CD8-positive, alpha-beta memory T cell (primary cell): ENCODE measurements at regions not wholly inside any gene's neighbourhood (a gene's known extent, or its start where the extent isn't known, plus 50 kb on each side); places are given as distances from the start of the nearest gene placed in this dataset.

ENCODE experiments used
- CTCF ChIA-PET: fragments of 350-600 bp; sonication (Branson Sonifier 250); formaldehyde crosslinking; loops from one replicate; lab custom pipeline; 2021; ENCODE audit warnings: antibody characterized with exemption; lab: Charles Lee
- POLR2A ChIA-PET: fragments of 350-600 bp; sonication (Branson Sonifier 250); formaldehyde crosslinking; loops from one replicate; lab custom pipeline; 2021; ENCODE audit warnings: antibody characterized with exemption; lab: Charles Lee
- DNase-seq, 5 donors: peaks; one replicate each; pipeline versions ENCODE4 v3.0.0 to v3.0.0-alpha.2; 2020 to 2022; ENCODE audit warnings: mixed read lengths in 1 of 5
- H3K27ac ChIP-seq: one replicate; pipeline ENCODE4 v1.7.0; 2013; ENCODE audit warnings: low read depth, mild to moderate bottlenecking, low read length, moderate library complexity
- H3K27me3 ChIP-seq: 2 replicates; pipeline ENCODE4 v1.7.0; 2013; ENCODE audit warnings: low read length, mild to moderate bottlenecking; ENCODE audit not compliant: insufficient read depth, poor library complexity, severe bottlenecking
- H3K36me3 ChIP-seq: 2 replicates; pipeline ENCODE4 v1.7.0; 2013; ENCODE audit warnings: mild to moderate bottlenecking, low read length, moderate library complexity; ENCODE audit not compliant: insufficient read depth
- H3K4me1 ChIP-seq: 2 replicates; pipeline ENCODE4 v1.7.0; 2013; ENCODE audit warnings: mild to moderate bottlenecking, low read length, moderate library complexity; ENCODE audit not compliant: insufficient read depth
- H3K4me3 ChIP-seq: 2 replicates; pipeline ENCODE4 v1.7.0; 2013; ENCODE audit warnings: mild to moderate bottlenecking, low read length
- H3K9me3 ChIP-seq: 2 replicates; pipeline ENCODE4 v1.7.0; 2013; ENCODE audit warnings: mild to moderate bottlenecking, low read length
- H3K27ac Mint-ChIP-seq, 8 donors: one replicate each; pipeline ENCODE4 v1.8.0; 2020 to 2021; ENCODE audit warnings: mixed read lengths in 8 of 8, mild to moderate bottlenecking in 6 of 8, inconsistent platforms in 3 of 8, moderate library complexity in 3 of 8
- H3K27me3 Mint-ChIP-seq, 2 donors: one replicate each; pipeline ENCODE4 v1.8.0; 2020 to 2021; ENCODE audit warnings: mixed read lengths in 2 of 2, mild to moderate bottlenecking in 1 of 2, moderate library complexity in 1 of 2
- H3K36me3 Mint-ChIP-seq, 3 donors: one replicate each; pipeline ENCODE4 v1.8.0; 2020 to 2021; ENCODE audit warnings: mixed read lengths in 3 of 3, inconsistent platforms in 1 of 3, mild to moderate bottlenecking in 1 of 3
- H3K4me1 Mint-ChIP-seq, 3 donors: one replicate each; pipeline ENCODE4 v1.8.0; 2020 to 2021; ENCODE audit warnings: mixed read lengths in 3 of 3, inconsistent platforms in 1 of 3, mild to moderate bottlenecking in 1 of 3
- H3K4me3 Mint-ChIP-seq, 7 donors: one replicate each; pipeline ENCODE4 v1.8.0; 2020 to 2021; ENCODE audit warnings: mixed read lengths in 7 of 7, mild to moderate bottlenecking in 6 of 7, moderate library complexity in 4 of 7, inconsistent platforms in 2 of 7
- H3K9me3 Mint-ChIP-seq, 5 donors: one replicate each; pipeline ENCODE4 v1.8.0; 2020 to 2022; ENCODE audit warnings: mixed read lengths in 5 of 5, mild to moderate bottlenecking in 3 of 5, moderate library complexity in 2 of 5, inconsistent platforms in 1 of 5

DNA sequence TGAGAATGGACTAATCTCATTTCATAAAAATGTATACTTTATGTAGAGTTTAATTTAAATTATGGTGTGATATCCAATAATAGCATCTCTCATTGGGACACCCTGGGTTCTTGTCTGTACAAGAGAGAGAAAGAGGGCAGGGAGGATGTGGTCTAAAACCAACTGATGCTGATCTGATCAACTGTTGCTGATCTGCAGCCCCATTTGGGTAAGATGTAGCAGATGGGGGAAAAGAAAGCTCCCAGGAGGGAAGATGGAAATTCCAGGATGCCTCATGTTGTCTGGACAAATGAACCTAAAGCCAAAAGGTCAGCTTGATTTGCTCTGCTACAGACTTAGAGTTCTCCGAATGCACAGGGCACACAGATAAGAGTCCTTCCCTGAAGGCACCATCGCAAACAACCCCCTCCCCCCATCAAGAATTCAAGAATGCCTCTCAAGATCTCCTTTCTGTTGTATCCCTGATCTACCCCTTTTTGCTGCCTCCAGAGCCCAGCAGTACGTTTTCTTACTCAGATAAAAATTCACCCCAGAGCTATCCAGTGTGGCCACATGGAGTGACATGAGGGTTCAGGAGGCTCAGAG lies 171.4 kb upstream of the INHBA start:
- ChIA-PET CTCF (no interaction called here), POLR2A (no interaction called here)
- peaks cover 2% of the 10 kb centered on the region for H3K27me3 ChIP-seq
- H3K4me3 Mint-ChIP-seq = no peak overlapping the region
- H3K36me3 Mint-ChIP-seq = no peaks in the 10 kb centered on the region
- no peaks in the 10 kb centered on the region for H3K4me1 ChIP-seq
- no peak overlapping the region for H3K27ac ChIP-seq
- DNase-seq = no peak
- no peaks in the 10 kb centered on the region for H3K9me3 ChIP-seq
- peak overlapping the region in 1 of 8 donors; percentile 34 for H3K27ac Mint-ChIP-seq
- peaks cover 4 to 12% of the 10 kb centered on the region in 2 donors for H3K27me3 Mint-ChIP-seq
- H3K4me3 ChIP-seq = no peak overlapping the region
- H3K36me3 ChIP-seq = no peaks in the 10 kb centered on the region
- H3K9me3 Mint-ChIP-seq = peaks cover 0 to 2% (median 0%) of the 10 kb centered on the region in 5 donors
- peaks cover 0 to 6% (median under 1%) of the 10 kb centered on the region in 3 donors for H3K4me1 Mint-ChIP-seq

DNA sequence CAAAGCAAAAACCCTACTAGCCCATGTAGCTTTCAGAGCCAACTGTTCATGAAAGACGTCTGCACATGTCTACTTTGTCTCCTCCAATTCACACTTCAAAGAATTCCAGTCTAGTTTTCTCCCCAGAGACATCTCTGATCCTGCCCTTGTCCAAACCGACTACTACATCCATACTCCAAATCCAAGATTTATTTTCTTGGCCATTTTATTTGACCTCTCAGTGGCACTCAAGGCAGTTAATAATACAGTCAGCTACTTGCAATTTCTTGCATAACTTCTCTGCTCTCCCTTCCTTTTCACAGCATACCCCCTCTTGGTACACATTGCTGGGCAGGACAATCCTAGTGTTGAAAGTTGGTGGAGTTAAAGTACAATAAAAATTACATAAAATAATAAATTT lies 170.9 kb upstream of the INHBA start:
- no peak overlapping the region for H3K27ac Mint-ChIP-seq

GRCh38 chr7:41872966-41873365 lies 170.1 kb upstream of the INHBA start:
- DNase-seq = no peak
- CTCF ChIA-PET = no interaction called here
- Histone ChIP-seq H3K4me3 (no peak overlapping the region), H3K36me3 (no peaks in the 10 kb centered on the region), H3K4me1 (no peaks in the 10 kb centered on the region), H3K9me3 (no peaks in the 10 kb centered on the region), H3K27me3 (peaks cover 4% of the 10 kb centered on the region), H3K27ac (no peak overlapping the region)
- Mint-ChIP-seq H3K9me3 (peaks cover 0 to 2% (median 0%) of the 10 kb centered on the region in 5 donors), H3K27me3 (peaks cover 4 to 14% of the 10 kb centered on the region in 2 donors), H3K4me3 (no peak overlapping the region), H3K4me1 (peaks cover 0 to 6% (median 0%) of the 10 kb centered on the region in 3 donors), H3K27ac (no peak overlapping the region), H3K36me3 (no peaks in the 10 kb centered on the region)
- POLR2A ChIA-PET = no interaction called here

More for the DNA sequence above, 170.9 kb upstream of the INHBA start:
- Mint-ChIP-seq H3K9me3 (peaks cover 0 to 2% (median 0%) of the 10 kb centered on the region in 5 donors), H3K4me1 (peaks cover 0 to 6% (median 0%) of the 10 kb centered on the region in 3 donors), H3K27me3 (peaks cover 4 to 12% of the 10 kb centered on the region in 2 donors), H3K36me3 (no peaks in the 10 kb centered on the region), H3K4me3 (no peak overlapping the region)
- Histone ChIP-seq H3K9me3 (no peaks in the 10 kb centered on the region), H3K4me1 (no peaks in the 10 kb centered on the region), H3K27me3 (peaks cover 4% of the 10 kb centered on the region), H3K27ac (no peak overlapping the region), H3K36me3 (no peaks in the 10 kb centered on the region), H3K4me3 (no peak overlapping the region)
- DNase-seq = no peak
- CTCF ChIA-PET = no interaction called here
- POLR2A ChIA-PET = no interaction called here

- Mint-ChIP-seq H3K27ac (no peak overlapping the region), H3K36me3 (no peaks in the 10 kb centered on the region), H3K9me3 (peaks cover 0 to 3% (median 0%) of the 10 kb centered on the region in 5 donors), H3K4me1 (peaks cover 0 to 6% (median 0%) of the 10 kb centered on the region in 3 donors), H3K4me3 (no peak overlapping the region), H3K27me3 (peaks cover 3 to 17% of the 10 kb centered on the region in 2 donors)
- Histone ChIP-seq H3K9me3 (no peaks in the 10 kb centered on the region), H3K36me3 (no peaks in the 10 kb centered on the region), H3K4me3 (no peak overlapping the region), H3K4me1 (no peaks in the 10 kb centered on the region), H3K27me3 (peaks cover 4% of the 10 kb centered on the region), H3K27ac (no peak overlapping the region)
- POLR2A ChIA-PET = no interaction called here
- CTCF ChIA-PET = no interaction called here
- no peak for DNase-seq
Measured at GRCh38 chr7:41870461-41871138, 167.7 kb upstream of the INHBA start.

- H3K27me3 ChIP-seq = peaks cover 4% of the 10 kb centered on the region
- H3K27ac ChIP-seq = no peak overlapping the region
- Mint-ChIP-seq H3K27ac (no peak overlapping the region), H3K4me1 (peaks cover 0 to 6% (median 0%) of the 10 kb centered on the region in 3 donors), H3K27me3 (peaks cover 6 to 12% of the 10 kb centered on the region in 2 donors), H3K36me3 (no peaks in the 10 kb centered on the region), H3K9me3 (peaks cover 0 to 8% (median 0%) of the 10 kb centered on the region in 5 donors), H3K4me3 (no peak overlapping the region)
- H3K9me3 ChIP-seq = no peaks in the 10 kb centered on the region
- no peaks in the 10 kb centered on the region for H3K36me3 ChIP-seq
- H3K4me1 ChIP-seq = no peaks in the 10 kb centered on the region
- ChIA-PET POLR2A (no interaction called here), CTCF (no interaction called here)
- H3K4me3 ChIP-seq = no peak overlapping the region
- no peak for DNase-seq
Measured at GRCh38 chr7:41869997-41870396, 167.1 kb upstream of the INHBA start.

- H3K36me3 Mint-ChIP-seq = no peaks in the 10 kb centered on the region
- ChIA-PET CTCF (no interaction called here), POLR2A (no interaction called here)
- peaks cover 0 to 5% (median 0%) of the 10 kb centered on the region in 3 donors for H3K4me1 Mint-ChIP-seq
- no peak for DNase-seq
- H3K27me3 ChIP-seq = peaks cover 4% of the 10 kb centered on the region
- H3K27ac ChIP-seq = no peak overlapping the region
- H3K4me3 ChIP-seq = no peak overlapping the region
- no peaks in the 10 kb centered on the region for H3K4me1 ChIP-seq
- H3K36me3 ChIP-seq = no peaks in the 10 kb centered on the region
- no peak overlapping the region for H3K27ac Mint-ChIP-seq
- H3K9me3 Mint-ChIP-seq = peaks cover 0 to 9% (median 0%) of the 10 kb centered on the region in 5 donors
- no peak overlapping the region for H3K4me3 Mint-ChIP-seq
- H3K9me3 ChIP-seq = no peaks in the 10 kb centered on the region
- H3K27me3 Mint-ChIP-seq = peaks cover 7 to 12% of the 10 kb centered on the region in 2 donors
Measured at GRCh38 chr7:41869596-41869995, 166.7 kb upstream of the INHBA start.

DNA sequence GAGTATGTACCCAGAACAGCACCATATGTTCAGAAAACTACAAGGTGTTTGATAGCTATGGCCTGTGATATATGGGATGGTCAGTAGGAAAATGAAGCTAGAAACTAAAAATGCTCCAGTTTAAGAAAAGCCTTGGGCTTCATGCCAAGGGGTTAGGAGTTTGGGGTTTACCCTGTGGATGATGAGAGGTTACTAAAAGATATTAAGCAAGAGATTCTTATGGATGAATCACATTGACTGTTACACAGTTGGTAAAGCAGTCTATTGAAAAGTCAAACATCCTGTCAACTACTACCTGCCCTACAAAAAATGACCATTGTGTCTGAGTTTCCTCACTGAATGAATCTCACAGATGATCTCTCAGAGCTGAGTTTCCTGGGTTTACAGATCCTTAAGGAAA lies 166.2 kb upstream of the INHBA start:
- CTCF ChIA-PET = no interaction called here
- H3K36me3 Mint-ChIP-seq = no peaks in the 10 kb centered on the region
- POLR2A ChIA-PET = no interaction called here
- no peak overlapping the region for H3K4me3 Mint-ChIP-seq
- no peaks in the 10 kb centered on the region for H3K4me1 Mint-ChIP-seq
- no peaks in the 10 kb centered on the region for H3K9me3 ChIP-seq
- H3K36me3 ChIP-seq = no peaks in the 10 kb centered on the region
- no peak overlapping the region for H3K4me3 ChIP-seq
- H3K27me3 Mint-ChIP-seq = peaks cover 7 to 12% of the 10 kb centered on the region in 2 donors
- H3K9me3 Mint-ChIP-seq = peaks cover 0 to 9% (median 0%) of the 10 kb centered on the region in 5 donors
- no peak overlapping the region for H3K27ac Mint-ChIP-seq
- peaks cover 4% of the 10 kb centered on the region for H3K27me3 ChIP-seq
- H3K27ac ChIP-seq = no peak overlapping the region
- H3K4me1 ChIP-seq = no peaks in the 10 kb centered on the region
- no peak for DNase-seq

DNA sequence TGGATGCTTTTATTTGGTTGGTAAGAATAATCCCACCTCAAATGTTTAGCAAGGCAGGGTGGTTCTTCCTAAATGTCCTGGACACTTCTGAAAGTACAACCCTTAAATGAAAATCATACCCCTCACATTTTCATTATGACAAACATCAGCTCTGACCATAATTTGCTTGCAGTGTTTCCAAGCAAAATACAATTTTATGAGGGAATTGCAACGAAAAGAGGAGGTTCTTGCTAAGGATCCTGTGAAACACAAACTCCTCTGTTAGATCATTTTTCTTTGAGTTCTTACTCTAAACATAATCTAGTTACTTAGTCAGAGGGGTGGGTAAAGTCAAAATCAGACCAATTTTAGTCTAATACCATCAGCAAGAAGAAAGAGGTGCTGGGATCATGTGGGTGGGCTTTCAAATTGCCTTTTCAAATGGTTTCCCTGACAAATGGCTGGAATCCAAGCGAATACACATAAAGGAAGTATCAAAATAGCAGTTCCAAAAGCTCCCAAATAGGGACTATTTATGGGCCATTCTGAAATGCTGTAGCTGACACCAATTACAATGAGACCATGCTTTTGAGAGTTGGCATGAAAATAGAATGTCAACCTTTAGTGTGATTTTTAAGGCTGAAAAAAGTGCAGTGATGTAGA lies 164.9 kb upstream of the INHBA start:
- Mint-ChIP-seq H3K36me3 (no peaks in the 10 kb centered on the region), H3K9me3 (peaks cover 0 to 9% (median 3%) of the 10 kb centered on the region in 5 donors), H3K4me3 (no peak overlapping the region), H3K27me3 (peaks cover 7 to 12% of the 10 kb centered on the region in 2 donors), H3K27ac (no peak overlapping the region), H3K4me1 (no peaks in the 10 kb centered on the region)
- CTCF ChIA-PET = no interaction called here
- no peak for DNase-seq
- H3K4me3 ChIP-seq = no peak overlapping the region
- no peaks in the 10 kb centered on the region for H3K4me1 ChIP-seq
- POLR2A ChIA-PET = no interaction called here
- H3K27me3 ChIP-seq = peaks cover 4% of the 10 kb centered on the region
- no peaks in the 10 kb centered on the region for H3K36me3 ChIP-seq
- H3K27ac ChIP-seq = no peak overlapping the region
- no peaks in the 10 kb centered on the region for H3K9me3 ChIP-seq
